DMS 273 treated with DMSO at 0.1 percent for 48 hours (cell line): ENCODE measurements at regions not wholly inside any gene's neighbourhood (a gene's known extent, or its start where the extent isn't known, plus 50 kb on each side); places are given as distances from the start of the nearest gene placed in this dataset.

Source experiments
- DNase-seq: peaks from one replicate; lab custom pipeline; 2025; lab: John Stamatoyannopoulos, UW

- DNase-seq, result no peak
These were observed 135.3 kb downstream of the RFC3 start for GRCh38 chr13:33953203-33953602.

- DNase-seq, result no peak
These were observed 135.8 kb downstream of the RFC3 start for GRCh38 chr13:33953781-33954180.

- no peak for DNase-seq
These were observed 138.4 kb downstream of the RFC3 start for GRCh38 chr13:33956346-33956745.

- no peak for DNase-seq
These were observed 139.6 kb downstream of the RFC3 start for GRCh38 chr13:33957497-33957905.

GRCh38 chr13:33958964-33959363 is 141.0 kb downstream of the RFC3 start:
- no peak for DNase-seq

GRCh38 chr13:33963134-33963533 is 145.2 kb downstream of the RFC3 start:
- no peak for DNase-seq

GRCh38 chr13:33963895-33964294 is 145.9 kb downstream of the RFC3 start:
- no peak for DNase-seq

- no peak for DNase-seq
These were observed 150.9 kb downstream of the RFC3 start for GRCh38 chr13:33968520-33969507.

GRCh38 chr13:33970746-33971561 is 153.0 kb downstream of the RFC3 start:
- no peak for DNase-seq

- DNase-seq, result no peak
These were observed 153.5 kb downstream of the RFC3 start for GRCh38 chr13:33971562-33971819.

- no peak for DNase-seq
These were observed 155.2 kb downstream of the RFC3 start for GRCh38 chr13:33973194-33973593.

GRCh38 chr13:33976965-33977364 is 159.0 kb downstream of the RFC3 start:
- no peak for DNase-seq

GRCh38 chr13:33978653-33979052 is 160.7 kb downstream of the RFC3 start:
- DNase-seq, result no peak

GRCh38 chr13:33992881-33993336 is 175.0 kb downstream of the RFC3 start:
- DNase-seq, result no peak

- DNase-seq, result no peak
These were observed 176.2 kb downstream of the RFC3 start for GRCh38 chr13:33994198-33994597.

- no peak for DNase-seq
These were observed 177.0 kb downstream of the RFC3 start for GRCh38 chr13:33994826-33995502.

GRCh38 chr13:33996636-33997035 is 178.7 kb downstream of the RFC3 start:
- DNase-seq, result no peak

- DNase-seq, result no peak
These were observed 179.6 kb downstream of the RFC3 start for GRCh38 chr13:33997574-33997973.

- no peak for DNase-seq
These were observed 182.1 kb downstream of the RFC3 start for GRCh38 chr13:33999811-34000605.

GRCh38 chr13:34000955-34001354 is 183.0 kb downstream of the RFC3 start:
- no peak for DNase-seq

GRCh38 chr13:34001389-34001788 is 183.4 kb downstream of the RFC3 start:
- no peak for DNase-seq

GRCh38 chr13:34002141-34002540 is 184.2 kb downstream of the RFC3 start:
- no peak for DNase-seq
